UCSD-AML1 (cell line): ENCODE measurements at regions not wholly inside any gene's neighbourhood (a gene's known extent, or its start where the extent isn't known, plus 50 kb on each side); places are given as distances from the start of the nearest gene placed in this dataset.
"Not testable (repeated sequence)": the region's sequence is repeated elsewhere in the genome, so short reads cannot be mapped to it uniquely, and the experiment has no call there.

Experiments used
- DNase-seq: peaks from one replicate; lab custom pipeline; 2025; ENCODE audit not compliant: unreplicated experiment; lab: John Stamatoyannopoulos, UW

- DNase-seq: no peak
Observed at GRCh38 chr6:21909321-21909720, 315.8 kb downstream of the SOX4 start.

- no peak for DNase-seq
Observed at GRCh38 chr6:21911208-21911607, 317.7 kb downstream of the SOX4 start.

- DNase-seq: no peak
Observed at GRCh38 chr6:21912151-21912832, 318.7 kb downstream of the SOX4 start.

DNA sequence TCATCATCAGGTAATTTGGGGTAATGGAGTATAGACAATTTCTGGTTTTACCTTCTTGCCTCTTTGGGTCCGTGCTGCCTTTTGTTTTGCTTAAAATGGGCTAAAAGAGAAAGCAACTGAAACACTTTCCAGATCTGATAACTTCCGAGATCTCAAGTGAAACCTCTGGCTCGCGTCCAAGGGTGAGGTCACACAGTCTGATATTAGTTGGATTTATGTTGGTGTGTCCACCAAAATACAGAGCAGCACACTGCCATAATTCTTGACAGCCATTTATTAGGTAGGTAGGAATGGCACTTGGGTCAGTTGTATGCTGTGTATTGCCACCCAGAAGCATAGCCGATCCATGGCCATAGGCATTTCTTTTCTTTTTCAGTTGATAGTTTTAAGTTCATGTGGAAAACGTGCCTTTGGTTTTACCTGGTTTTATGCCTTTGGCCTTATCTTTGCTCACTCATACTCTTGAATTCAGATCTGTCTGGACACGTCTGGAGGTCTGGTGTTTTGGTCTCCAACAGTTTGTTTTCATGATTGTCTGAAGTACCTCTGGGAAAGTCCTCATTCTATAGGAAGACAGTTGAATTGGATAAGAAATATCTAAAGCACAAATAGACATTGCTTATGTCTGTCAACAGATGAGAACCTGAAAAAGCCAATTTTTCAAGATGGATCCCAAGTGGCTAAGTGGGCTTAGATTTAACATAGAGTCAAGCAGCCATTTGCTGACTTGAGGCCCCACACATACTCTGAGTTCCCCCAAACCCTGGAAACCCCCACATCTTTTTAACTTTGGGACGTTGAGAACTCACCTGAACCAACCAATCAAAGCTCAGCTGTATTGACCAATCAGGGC lies 320.8 kb downstream of the SOX4 start:
- no peak for DNase-seq

GRCh38 chr6:21915707-21916260 lies 322.2 kb downstream of the SOX4 start:
- DNase-seq: no peak

GRCh38 chr6:21918041-21918440 lies 324.5 kb downstream of the SOX4 start:
- DNase-seq: no peak

- DNase-seq: no peak
Observed at GRCh38 chr6:21918666-21919065, 325.1 kb downstream of the SOX4 start.

- DNase-seq: no peak
Observed at GRCh38 chr6:21922086-21922485, 328.5 kb downstream of the SOX4 start.

DNA sequence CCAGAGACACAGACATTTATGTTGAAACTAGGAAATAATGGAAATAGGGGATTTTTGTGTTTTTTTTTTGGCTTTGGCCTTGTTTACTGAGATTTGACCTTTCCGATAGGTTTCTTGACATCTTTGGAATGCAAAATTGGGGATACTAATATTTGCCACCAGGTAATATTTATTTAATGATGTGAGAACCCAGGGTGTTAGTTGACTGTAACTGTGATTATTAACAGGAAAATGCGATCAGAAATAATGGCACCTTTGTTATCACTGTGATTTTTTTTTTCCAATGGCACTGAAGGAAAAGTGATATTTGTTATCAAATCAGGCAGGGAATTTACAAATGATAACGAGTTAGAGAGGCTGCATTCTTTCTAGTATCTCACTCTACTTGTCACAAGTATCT lies 330.5 kb downstream of the SOX4 start:
- no peak for DNase-seq

DNA sequence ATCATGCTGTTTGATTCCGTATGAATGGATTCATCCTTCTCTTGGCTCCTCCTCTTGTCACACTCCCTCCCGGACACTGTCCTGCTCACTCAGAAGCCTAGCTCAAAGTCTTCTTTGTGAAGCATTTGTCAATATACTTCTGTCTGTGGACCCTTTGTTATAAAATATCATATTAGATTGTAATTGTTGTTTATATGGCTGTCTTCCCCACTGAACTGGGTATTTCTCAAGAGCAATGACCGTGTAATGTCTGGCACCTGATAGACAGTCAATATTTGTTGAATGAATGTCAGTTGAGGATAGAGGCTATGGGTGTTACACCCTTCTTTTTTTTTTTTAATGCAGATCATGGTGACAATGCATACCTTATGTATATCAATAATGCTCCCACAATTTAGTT lies 335.3 kb downstream of the SOX4 start:
- DNase-seq: no peak

DNA sequence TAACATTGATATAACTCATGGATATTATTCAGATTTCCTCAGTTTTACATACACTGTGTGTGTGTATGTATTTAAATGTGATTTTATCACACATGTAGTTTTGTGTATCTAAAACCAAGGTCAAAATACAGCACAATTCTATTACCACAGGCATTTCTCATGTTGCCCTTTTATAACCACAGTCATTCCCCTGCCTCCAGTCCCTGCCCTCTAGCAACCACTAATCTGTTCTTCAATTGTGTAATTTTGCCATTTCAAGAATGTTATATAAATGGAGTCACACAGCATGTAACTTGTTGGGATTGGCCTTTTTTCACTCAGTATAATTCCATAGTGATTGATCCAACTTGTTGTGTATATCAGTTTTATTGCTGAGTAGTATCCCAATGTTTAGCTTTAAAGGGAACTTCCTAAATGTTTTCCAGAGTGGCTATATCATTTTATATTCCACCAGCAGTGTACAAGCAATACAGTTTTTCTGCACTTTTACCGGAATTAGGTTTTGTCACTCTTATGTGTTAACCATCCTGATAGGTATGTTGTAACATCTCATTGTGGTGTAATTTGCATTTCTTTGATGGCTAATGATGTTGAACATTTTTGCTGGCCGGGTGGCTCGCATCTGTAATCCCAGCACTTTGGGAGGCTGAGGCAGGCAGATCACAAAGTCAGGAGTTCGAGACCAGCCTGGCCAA lies 338.2 kb downstream of the SOX4 start:
- no peak for DNase-seq

DNA sequence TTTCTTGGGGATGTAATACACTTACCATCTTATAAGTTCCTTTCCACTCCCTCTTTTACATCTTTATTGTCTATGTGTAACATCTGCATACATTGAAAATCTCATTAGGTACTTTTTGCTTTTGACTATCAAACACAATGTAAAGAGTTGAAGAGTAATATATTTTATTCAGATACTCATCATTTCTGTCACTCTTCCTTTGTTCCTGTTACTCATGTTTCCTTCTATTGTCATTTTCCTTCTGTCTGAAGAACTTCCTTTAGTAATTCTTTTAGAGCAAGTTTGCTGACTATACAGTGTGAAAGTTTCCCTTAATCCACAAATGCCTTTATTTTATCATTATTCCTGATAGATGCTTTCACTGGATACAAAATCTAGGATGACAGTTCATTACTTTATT lies 339.8 kb downstream of the SOX4 start:
- no peak for DNase-seq

- no peak for DNase-seq
Observed at GRCh38 chr6:21935142-21935541, 341.6 kb downstream of the SOX4 start.

- DNase-seq: peak; percentile 11
Observed at GRCh38 chr6:21935561-21936028, 342.0 kb downstream of the SOX4 start.

GRCh38 chr6:21937466-21937865 lies 343.9 kb downstream of the SOX4 start:
- no peak for DNase-seq

- not testable (repeated sequence) for DNase-seq
Observed at GRCh38 chr6:21939066-21939465, 345.5 kb downstream of the SOX4 start.

- no peak for DNase-seq
Observed at GRCh38 chr6:21941926-21942325, 348.4 kb downstream of the SOX4 start.

GRCh38 chr6:21942897-21943296 lies 349.3 kb downstream of the SOX4 start:
- DNase-seq: no peak

GRCh38 chr6:21946298-21946783 lies 350.5 kb downstream of the PRL start:
- DNase-seq: no peak

GRCh38 chr6:21947227-21947626 lies 349.6 kb downstream of the PRL start:
- not testable (repeated sequence) for DNase-seq

GRCh38 chr6:21947731-21948386 lies 349.0 kb downstream of the PRL start:
- no peak for DNase-seq
